GM19438 (cell line): ENCODE measurements at regions not wholly inside any gene's neighbourhood (a gene's known extent, or its start where the extent isn't known, plus 50 kb on each side); places are given as distances from the start of the nearest gene placed in this dataset.

Experiments used
- ATAC-seq: cut with Tn5 transposase; IDR thresholded peaks from one replicate; pipeline ENCODE4 v1.9.1; 2021; ENCODE audit warnings: low read depth; ENCODE audit not compliant: unreplicated experiment

GRCh38 chr1:4494027-4494426, 160.4 kb upstream of the AJAP1 start:
- no peak for ATAC-seq

- no peak for ATAC-seq
Measured at GRCh38 chr1:4494558-4494957, 159.9 kb upstream of the AJAP1 start.

DNA sequence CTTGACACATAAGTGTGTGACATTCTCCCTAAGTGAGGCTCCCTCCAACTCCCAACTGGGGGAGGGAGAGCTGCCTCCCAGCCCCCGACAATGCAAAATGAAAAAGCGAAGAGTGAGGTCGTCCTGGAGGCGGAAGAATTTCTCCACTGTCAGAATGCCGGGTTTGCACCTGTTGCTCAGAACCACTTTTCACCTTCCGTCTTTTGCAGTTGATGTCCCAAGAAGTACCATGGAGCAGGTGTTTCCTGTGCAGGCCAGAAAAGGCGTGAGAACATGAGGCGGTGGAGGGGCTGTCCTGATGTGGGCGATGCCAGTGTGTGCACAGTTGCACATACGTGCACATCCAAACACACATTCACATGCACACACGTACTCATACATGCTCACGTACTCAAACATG, 158.6 kb upstream of the AJAP1 start:
- ATAC-seq, result no peak

DNA sequence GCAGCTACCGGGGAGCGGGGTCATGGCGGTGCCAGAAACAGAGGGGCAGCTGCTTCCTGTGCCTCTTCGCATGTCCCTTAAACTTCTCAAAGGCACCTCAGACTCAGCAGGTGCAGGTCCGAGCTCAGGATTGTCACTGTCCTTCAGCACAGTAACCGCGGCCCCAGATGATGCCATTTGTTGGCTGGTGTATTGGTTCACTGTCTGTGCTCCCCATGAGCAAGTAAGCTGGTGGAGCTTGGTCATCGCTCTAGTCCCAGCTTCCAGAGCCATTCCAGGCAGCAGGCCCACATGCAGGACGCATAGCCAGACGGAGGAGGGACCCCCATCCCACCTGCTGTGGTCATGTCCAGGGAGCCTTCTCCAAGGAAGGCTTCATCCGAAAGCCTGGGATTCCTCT, 154.0 kb upstream of the AJAP1 start:
- ATAC-seq, result no peak

GRCh38 chr1:4506591-4506990, 147.8 kb upstream of the AJAP1 start:
- ATAC-seq, result no peak

DNA sequence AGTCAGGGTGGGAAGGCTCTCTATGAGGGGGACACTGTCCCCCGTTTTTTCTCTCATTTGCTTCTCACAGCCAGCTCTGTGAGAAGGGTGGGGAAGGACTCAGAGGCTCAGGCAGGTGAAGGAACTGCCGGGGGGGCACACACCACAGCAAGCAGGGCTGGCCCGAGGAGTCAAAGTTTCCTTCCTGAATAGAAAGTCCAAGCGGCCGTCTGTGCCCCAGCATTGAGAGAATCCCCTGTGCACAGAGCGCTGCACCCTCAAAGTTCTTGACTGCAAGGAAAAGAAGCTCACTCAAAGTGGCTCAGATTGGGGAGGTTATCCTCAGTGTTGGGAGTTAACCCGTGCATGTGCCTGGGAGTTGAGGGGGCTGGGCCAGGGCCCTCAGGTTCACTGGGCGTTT, 145.2 kb upstream of the AJAP1 start:
- ATAC-seq, result no peak

DNA sequence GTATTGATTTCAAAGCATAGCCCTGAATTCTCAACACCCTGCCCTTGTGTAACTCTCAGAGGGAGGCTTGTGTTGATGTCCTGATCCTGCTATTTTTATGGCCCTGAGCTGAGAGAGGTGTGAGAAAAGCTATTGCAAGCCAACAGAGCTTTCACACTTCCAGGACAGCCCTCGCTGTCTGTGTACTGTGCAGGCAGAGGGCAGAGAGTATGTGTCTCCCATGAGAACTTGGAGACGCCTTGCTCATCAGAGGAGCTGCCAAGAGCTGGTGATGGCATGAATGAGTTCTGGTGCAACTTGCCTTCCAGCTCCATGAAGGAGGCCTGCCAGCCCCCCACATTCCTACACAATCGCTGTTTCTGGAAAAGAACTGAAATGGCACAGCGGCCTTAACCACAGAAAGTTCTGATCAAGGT, 144.1 kb upstream of the AJAP1 start:
- ATAC-seq, result no peak

DNA sequence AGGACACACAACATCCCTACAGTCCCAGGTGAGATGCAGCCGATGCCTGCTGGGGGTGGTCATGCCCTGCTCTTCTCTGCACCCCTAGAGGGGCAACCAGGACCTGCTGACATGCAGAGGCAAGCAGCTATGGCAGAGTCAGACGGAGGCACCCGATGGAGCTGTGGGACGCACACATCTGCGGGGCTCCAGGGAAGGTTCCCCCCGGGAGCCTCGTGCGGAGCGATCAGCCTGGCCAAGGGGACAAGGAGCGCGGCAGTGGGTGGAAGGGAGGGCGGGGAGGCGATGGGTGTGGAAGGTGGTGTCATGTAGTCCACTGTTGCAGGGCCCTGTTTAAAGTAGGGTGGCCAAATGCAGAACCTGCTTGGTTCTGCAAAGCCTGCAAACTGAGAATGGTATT, 143.0 kb upstream of the AJAP1 start:
- ATAC-seq, result no peak

DNA sequence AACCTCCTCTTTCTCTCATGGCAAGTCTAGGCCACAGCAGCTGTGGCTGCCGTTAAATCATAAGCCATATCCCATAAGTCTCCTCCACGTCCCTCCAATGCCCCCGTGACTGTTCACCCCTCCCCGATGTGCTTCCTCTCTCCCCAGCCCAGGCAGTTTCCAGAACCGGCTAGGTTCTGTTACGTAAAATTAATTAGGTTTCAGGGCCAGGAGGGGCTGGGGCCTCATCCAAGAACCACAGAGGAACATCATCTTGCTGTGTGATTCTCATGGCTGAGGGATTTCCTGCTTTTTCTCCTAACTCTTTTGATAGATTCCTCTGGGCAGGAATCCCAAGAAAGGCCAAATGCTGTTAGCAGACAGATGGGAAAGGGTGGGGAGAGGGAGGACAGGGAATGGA, 141.8 kb upstream of the AJAP1 start:
- no peak for ATAC-seq

DNA sequence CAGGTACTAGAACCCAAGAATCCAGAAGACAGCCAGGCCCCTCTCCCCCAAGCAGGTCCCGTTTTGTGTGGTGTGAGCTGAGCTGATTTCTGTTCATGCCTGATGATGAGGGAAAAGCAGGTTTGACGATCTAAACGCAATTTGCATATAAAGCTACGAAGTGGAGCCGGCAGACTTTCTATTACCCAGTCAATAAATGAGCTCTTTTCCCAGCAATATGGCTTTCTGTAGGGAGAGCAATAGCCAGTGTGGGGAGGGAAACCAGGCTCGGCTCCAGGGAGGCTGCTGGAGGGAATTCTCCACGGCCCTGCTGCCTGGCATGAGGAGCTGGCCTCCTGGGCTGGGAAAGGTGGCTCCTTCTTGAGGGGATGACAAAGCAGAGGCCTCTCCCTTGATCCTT, 140.7 kb upstream of the AJAP1 start:
- no peak for ATAC-seq

DNA sequence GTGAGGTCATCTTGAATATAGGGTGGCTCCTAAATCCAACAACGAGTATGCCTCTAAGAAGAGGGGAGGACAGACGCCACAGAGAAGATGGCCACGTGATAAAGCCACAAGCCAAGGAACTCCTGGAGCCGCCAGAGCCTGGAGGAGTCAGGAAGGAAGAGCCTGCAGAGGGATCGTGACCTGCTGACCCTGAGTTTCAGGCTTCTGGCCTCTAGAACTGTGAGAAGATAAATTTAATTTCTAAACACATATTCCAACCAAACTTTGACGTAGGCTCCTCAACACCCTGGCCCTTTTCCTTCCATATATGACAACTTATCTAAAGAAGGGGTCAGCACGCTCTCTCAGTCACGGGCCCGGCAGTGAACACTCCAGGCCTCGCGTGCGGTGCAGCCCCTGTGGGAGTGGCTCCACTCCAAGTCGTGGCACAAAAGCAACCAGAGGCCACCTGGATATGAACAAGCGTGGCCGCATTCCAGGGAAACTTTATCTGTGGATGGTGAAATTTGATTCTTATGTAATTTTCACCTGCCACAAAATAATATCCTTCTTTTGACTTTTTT, 138.6 kb upstream of the AJAP1 start:
- ATAC-seq, result no peak

DNA sequence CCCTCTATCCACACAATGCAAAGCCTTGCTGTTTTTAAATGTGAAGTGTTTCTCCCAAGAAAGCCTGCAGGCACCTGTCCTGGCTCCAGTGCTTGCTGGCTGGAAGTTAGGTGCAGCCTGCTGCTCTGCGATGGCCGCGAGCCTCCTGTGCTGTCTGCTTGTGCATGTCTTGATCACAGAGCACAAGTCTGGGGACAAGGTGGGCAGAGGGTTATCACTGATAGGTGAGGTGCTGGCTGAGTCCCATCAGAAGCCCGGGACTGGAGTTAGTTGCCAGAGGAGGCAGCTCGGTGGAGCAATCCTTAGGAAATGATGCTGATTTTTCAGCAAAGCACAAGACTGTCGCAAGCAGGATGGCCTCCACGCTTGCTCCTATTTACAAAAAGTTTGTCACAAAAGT, 137.8 kb upstream of the AJAP1 start:
- ATAC-seq, result no peak

DNA sequence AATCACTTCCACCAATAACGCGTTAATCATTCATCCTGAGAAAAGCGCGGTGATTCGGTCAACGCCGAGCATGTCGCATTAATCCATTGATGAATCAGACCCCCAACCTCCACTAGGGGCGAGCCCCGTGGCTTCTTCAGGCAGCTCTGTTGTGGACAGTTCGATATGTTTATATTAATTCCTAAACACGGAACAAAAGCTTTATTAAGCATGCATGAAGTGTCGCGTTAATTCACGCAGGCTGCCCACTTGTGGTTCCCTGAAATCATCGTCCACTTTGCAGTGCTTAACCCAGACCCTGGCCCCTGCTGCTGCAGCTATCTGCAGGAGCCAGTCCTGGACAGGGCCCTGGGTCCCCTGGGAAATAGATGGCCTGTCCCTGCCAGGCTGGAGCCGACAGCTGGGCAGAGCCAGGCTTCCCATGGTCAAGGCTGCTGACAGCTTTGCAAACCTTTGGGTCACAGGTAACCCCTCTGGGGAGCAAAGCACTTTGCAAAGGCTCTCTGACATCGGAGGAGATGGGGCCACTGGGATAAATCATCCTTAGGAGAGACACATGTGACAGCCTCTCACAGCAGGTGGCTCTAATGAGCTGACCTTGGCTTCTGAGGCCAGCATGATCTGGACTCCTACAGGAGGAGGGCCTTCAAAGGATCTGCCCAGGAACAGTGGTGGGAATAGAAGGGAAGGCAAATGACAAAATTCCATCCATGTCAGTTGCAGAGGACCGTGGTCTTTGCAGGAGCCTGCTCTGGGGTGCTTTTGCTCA, 137.0 kb upstream of the AJAP1 start:
- no peak for ATAC-seq

GRCh38 chr1:4518621-4519020, 135.8 kb upstream of the AJAP1 start:
- ATAC-seq, result no peak

DNA sequence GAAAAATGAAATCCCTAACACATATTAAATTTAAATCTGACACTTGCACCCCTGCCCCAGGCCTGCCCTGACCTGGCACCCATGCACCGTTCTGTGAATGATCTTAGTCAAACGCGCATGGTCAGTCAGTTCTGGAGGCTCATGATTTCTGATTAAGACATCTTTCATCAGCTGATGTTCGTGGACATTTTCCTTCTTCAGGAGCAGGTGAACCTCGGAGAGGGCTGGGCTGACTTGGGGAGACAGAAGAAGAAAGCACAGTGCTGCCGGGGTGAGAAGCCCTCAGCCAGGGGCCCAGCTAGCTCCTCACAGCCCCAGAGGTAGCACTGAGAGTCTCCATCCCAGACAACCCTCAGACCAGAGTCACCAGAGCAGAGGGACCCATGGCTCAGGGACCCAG, 134.5 kb upstream of the AJAP1 start:
- no peak for ATAC-seq

GRCh38 chr1:4523551-4523950, 130.9 kb upstream of the AJAP1 start:
- ATAC-seq, result no peak

DNA sequence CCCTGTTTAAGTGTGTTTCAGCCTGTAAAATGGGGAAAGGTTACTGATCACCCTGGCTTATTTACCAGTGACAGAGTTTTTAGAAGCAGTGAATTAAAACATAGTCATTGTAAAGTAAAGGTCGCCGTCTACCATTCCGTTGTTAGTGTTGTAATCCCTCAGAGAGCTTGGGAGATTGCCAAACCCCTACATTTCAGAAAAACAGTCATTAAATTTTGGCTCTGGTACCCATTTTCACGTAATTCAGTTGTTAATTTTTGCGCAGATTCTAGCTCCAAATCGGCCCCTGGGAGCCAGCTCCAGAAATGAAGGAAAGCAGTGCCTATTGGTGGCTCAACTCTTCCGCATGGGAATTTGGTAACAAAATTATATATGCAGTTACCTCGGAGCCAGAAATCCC, 127.7 kb upstream of the AJAP1 start:
- no peak for ATAC-seq

DNA sequence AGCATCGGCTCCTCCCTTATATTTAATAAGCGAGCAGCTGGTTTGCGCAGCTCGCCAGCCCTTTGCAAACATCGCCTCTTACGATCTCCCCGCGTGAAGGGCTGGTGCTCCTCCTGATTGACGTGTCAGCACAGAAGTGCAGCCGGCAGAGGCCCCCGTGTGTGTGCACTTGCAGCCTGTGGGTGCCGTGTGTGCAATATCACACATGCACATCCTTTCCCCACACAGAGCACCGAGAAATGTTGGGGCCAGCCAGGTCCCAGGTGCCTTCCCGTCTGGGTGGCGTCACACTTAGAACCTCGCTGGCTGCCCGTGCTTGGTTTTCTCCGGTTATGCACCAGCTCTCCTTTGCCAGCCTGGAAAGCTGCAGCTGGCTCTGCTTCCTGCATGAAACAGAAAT, 126.6 kb upstream of the AJAP1 start:
- no peak for ATAC-seq

GRCh38 chr1:4528590-4528989, 125.8 kb upstream of the AJAP1 start:
- ATAC-seq, result no peak

- ATAC-seq, result no peak
Measured at GRCh38 chr1:4529446-4530165, 124.8 kb upstream of the AJAP1 start.

DNA sequence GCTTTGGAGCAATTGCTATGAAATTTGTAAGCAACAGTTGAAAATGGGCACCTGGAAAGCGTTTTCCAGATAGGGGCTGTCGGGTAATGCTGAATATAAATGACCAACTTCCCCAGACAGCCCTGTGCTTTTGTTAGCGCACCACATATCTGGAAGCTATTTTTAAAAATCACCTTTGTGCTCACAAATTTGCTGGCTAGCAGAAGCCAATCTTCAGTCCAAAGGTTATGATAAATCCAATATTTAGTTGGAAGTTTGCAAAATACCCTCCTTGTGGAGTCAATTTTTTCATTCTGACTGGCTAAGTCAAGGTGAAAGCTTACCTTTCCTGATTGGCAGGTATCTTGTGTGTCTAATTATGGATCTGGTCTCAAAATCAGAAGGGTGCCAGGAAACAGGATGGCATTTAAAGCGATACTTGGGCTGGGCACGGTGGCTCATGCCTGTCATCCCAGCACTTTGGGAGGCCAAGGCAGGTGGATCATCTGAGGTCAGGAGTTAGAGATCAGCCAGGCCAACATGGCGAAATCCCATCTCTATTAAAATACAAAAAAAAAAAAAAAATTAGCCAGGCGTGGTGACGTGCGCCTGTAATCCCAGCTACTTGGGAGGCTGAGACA, 124.1 kb upstream of the AJAP1 start:
- ATAC-seq, result no peak

- no peak for ATAC-seq
Measured at GRCh38 chr1:4531842-4532241, 122.6 kb upstream of the AJAP1 start.
